Medulla oblongata (tissue), 1 donor: ENCODE measurements at regions not wholly inside any gene's neighbourhood (a gene's known extent, or its start where the extent isn't known, plus 50 kb on each side); places are given as distances from the start of the nearest gene placed in this dataset.
A peak's percentile ranks its signal among the peaks of the same experiment; 100 is the strongest.
"Not testable (repeated sequence)": the region's sequence is repeated elsewhere in the genome, so short reads cannot be mapped to it uniquely, and the experiment has no call there.

Source experiments
- DNase-seq: peaks from one replicate; pipeline ENCODE4 v3.0.0-alpha.2; 2015; ENCODE audit errors: extremely low spot score

DNA sequence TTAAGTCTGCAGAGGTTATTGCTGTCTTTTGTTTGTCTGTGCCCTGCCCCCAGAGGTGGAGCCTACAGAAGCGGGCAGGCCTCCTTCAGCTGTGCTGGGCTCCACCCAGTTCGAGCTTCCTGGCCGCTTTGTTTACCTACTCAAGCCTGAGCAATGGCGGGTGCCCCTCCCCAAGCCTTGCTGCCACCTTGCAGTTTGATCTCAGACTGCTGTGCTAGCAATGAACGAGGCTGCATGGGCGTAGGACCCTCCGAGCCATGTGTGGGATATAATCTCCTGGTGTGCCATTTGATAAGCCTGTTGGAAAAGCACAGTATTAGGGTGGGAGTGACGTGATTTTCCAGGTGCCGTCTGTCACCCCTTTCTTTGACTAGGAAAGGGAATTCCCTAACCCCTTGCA is 720.6 kb downstream of the PCDH17 start:
- DNase-seq = not testable (repeated sequence)

- DNase-seq = no peak
Measured at GRCh38 chr13:58369936-58370335, 738.4 kb downstream of the PCDH17 start.

- no peak for DNase-seq
Measured at GRCh38 chr13:58376349-58376748, 744.8 kb downstream of the PCDH17 start.

DNA sequence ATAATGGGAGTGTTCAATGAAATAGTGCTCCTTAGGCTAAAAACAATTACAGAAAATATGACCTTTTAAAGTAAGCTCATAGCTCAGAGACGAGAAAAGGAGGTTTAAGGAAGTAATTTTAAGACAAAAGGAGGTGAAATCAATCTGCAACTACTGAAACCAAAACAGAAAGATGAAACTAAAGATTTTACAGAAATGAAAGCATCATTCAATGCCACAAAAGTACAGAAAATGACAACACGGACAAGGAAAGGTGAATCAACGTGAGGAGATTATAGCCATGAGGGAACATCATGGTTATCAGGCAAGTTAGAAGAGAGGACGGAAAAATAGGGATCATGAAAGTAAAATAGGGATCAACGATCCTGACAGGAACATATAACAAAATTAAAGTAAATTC is 745.2 kb downstream of the PCDH17 start:
- no peak for DNase-seq

GRCh38 chr13:58379221-58379620 is 747.7 kb downstream of the PCDH17 start:
- DNase-seq = no peak

DNA sequence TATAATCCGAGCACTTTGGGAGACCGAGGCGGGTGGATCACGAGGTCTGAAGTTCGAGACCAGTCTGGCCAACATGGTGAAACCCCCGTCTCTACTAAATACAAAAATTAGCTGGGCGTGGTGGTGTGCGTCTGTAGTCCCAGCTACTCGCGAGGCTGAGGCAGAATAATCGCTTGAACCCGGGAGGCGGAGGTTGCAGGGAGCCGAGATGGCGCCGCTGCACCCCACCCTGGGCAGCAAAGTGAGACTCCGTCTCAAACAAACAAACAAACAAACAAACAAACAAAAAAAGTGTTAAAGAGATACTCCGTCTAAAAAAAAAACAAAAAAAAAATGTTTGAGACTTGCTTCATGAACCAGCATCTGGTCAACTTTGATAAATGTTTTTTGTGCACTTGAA is 753.8 kb downstream of the PCDH17 start:
- DNase-seq = not testable (repeated sequence)

DNA sequence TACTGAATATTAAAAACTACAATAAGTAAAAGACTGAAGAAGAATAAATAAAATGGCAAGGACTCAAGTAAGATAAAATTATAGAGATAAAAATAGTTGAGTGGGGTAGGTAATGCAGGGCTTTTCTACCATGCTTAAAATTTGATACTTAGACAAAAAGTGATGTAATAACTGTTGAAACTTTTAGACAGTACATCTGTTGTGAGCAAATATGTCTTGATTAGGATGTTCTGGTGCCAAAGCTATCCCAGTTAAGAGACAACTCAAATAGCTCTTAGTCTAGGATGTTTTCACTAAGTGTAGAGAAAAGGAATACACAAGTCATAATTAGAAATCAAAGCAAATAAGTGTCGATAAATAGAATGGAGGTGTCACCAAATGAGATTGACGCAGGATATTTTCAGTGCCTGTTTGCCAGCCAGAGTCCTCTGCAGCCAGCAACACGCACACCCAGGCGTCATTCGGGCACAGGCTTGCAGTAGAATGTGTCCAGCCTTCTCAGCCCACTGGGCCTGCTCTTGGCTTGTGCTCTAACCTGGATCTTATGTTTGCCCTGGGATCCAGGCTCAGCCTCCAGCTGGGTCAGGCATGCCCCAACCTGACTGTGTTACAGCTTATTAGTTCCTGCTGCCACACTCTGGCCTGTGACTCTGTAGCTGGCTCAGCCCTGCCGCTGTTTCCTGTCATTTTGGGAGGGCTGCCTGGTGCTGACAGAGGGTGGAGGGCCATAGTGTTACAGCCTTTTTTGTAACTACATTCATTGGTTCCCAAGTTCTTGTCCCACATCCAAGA is 766.2 kb downstream of the PCDH17 start:
- DNase-seq = no peak

DNA sequence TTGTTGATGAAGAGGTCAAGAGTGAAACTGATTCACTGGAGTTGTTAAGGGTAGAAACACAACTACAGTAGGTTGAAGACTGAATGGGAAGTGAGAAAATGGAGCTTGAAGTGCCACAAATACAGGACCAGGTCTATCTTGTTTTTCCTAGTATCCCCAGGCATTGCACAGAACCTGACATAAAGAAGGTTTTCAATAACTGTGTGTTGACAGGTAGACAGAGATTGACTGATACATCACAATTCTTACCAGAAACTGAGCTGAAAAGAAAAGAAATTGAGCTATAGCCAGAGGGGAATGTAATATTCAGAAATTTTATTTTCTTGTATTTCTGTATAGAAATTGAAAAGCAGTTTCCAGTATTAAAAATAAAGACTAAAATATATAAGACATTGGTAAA is 767.7 kb downstream of the PCDH17 start:
- no peak for DNase-seq

DNA sequence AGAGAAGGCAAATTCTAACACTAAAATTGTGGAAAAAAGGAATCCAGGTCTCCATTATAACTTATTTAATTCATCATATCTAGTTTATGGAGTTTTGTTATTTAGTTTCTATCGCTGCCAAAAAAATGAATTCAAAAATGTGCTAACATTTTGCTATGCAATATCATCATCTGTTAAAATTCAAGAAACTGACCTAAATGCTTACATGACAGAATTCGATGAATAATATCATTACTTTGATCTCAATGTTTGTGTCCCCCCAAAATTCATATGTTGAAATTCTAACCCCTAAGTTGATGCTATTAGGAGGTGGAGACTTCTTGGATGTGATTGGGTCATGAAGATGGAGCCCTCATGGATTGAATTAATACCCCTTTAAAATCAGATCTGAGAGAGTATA is 775.0 kb downstream of the PCDH17 start:
- no peak for DNase-seq

GRCh38 chr13:58429917-58430316 is 798.4 kb downstream of the PCDH17 start:
- no peak for DNase-seq

DNA sequence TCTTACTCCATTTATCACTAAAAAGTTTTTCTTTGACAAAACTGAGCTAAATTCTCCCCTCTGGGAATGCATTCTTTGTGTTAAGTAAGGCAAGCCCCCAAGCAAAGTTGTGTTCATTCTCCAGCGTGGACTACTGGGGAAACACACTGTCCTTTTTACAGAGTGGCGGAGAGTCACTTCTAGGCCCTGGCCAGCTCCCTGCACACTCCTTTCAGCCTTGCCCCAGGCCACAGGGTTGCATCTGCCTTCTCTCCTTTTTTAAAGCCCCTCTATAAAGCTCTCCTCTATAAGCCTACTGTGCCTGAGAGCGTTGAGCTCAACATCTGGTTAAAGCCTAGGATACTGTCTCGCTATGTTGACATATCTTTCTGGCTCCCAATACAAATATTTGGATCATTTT is 803.4 kb downstream of the PCDH17 start:
- no peak for DNase-seq

GRCh38 chr13:58437427-58437826 is 805.9 kb downstream of the PCDH17 start:
- DNase-seq = no peak

DNA sequence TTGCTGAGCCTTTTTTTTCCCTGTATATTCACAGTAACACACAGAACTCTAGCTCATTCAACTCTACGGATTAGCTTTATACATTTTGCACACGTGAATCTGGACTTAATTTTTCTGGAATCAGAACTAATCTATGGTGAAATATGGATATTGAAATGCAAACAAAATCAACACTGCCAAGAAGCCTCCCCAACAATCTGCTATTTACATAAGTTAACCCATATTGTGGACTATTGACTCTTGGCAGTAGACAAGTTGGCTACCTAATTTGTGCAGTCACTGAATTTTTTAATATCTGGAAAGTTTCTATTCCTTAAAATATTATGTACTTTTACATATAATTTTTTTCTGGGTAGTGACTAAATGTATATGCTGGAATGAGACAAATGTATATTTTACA is 815.4 kb downstream of the PCDH17 start:
- DNase-seq = no peak

DNA sequence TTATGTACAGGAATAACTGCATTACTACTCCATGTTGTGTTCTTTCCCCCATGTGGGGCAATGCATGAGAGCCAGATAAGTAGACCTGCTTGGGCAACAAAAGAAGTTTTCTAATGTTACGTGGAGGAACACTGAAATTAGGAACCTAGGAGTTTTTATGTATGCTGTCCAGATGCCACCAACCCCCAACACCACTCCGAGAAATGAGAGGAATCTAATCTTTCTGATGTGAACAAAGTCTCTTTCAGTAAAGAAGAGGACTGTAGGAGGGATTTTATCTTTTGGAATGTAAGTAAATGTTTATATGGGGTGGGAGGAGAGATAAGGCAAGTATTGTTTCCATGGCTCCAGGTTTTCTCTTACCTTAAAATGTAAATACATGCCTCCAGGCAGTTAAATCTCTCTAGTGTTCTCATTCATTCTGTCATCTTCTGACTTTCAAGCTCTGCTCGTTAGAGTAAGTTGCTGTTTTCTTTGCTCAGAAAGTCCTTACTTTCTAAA is 820.6 kb downstream of the PCDH17 start:
- no peak for DNase-seq

DNA sequence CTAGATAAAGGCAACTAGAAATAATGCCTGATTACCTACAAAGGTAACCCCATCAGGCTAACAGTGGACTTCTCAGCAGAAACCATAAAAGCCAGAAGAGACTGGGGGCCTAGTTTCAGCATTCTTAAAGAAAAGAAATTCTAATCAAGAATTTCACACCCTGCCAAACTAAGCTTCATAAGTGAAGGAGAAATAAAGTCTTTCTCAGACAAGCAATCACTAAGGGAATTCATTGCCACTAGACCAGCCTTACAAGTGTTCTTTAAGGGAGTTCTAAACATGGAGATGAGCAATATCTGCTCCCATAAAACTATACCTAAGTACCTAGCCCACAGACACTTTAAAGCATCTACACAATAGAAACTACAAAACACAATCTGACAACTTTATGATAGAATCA is 823.5 kb downstream of the PCDH17 start:
- DNase-seq = no peak

DNA sequence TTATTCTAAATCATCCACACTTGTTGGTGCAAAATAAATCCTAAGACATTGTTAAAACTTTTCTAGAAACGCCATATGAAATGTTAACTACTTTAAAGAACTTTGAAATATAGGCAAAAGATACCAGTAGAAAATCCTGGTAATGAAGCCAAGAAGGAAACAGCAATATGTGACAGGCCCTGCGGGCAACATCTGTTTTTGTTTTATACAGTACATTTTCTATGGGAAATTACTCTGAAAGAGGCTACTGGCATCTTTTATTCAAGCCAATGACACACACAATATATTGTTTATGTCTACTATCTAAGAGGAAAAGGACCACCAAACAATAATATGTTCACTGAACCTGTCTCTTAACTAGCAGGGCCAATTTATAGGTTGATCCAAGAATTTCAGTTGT is 829.7 kb downstream of the PCDH17 start:
- DNase-seq = no peak

DNA sequence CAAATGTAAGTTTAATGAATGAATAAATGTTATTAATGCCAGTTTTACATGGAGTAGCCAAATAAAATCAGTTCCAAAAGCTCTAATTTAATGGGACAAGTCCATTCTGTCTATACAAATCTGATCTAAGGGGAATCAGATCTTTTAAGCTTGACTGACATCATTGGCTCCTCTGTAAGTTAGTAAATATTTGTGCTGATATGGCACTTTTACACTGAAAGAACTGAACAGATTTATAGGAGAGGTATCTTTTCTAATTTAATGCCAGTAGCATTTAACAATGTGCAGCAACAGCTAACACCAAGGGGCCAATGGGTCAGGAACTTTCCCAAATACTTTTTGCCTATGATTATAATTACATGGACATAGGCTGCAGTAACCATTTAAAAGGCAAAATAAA is 832.3 kb downstream of the PCDH17 start:
- no peak for DNase-seq

GRCh38 chr13:58467176-58467575 is 835.6 kb downstream of the PCDH17 start:
- no peak for DNase-seq

- DNase-seq = no peak
Measured at GRCh38 chr13:58472483-58472882, 840.9 kb downstream of the PCDH17 start.

DNA sequence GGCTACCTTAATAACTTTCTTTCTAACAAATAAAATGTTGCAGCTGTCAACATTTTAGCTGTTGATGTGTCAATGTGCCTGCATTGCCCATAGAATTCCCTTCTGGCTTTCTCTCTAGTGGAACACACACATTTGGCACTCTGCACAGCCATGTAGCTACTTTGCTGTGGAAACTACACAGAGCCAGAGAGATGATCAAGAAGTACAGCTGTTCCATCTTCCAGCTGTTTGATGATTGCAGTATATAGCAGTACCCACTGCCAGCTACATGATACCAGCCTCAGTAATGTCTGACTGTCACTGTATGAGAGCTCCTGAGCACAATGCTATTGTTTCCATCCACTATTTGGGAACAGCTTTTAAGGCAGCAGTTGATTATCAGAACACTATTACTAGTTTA is 843.0 kb downstream of the PCDH17 start:
- DNase-seq = no peak

DNA sequence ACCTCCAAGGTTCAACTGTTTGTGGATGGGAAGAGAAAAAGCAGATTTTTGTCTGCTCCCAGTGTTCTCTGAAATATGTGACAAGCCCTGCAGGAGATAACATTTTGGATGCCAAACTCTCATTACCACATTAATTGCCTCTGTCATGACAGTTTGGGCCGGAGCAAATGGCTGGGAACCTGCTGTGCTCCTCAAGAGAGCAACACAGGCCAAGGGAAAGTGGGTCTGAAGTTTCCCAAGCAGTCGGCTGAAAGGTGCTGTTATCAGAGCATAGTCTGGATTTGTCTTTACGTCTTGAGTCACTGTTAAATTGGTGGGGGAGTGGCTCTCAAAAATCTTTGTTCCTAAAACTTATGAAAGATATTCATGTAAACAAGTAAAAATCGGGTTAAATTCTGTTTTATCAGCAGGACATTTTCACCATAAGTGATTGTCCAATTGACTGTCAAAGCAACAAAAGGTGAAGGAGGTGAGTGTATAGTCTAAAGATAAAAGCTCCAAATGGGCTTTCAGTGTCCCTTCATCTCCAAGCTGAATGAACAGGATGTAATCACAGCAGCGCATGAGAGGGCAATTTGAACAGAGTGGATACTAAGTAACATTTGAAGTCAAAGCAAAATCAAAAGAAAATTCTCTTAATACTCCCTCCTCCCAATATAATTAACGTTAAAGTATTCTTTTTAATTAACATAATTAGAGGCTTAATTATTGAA is 844.8 kb downstream of the PCDH17 start:
- no peak for DNase-seq

DNA sequence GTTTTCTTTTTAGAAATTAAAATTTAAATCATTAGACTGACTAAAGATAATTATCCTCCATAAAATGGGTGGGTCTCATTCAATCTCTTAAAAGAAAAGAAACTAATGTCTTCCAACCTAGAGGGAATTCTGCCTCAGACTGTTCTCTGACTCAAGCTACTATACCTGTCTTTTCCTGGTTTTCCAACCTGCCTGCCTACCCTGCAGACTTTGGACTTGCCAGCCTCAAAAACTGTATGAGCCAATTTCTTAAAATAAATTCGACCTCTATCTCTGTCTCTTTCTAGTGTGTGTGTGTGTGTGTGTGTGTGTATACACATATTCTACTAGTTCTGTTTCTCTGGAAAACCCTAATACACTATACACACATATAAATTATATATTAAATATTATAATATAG is 847.3 kb downstream of the PCDH17 start:
- DNase-seq = no peak

GRCh38 chr13:58480061-58480460 is 848.5 kb downstream of the PCDH17 start:
- DNase-seq = peak; percentile 4
